GM12878 (cell line): ENCODE measurements at regions not wholly inside any gene's neighbourhood (a gene's known extent, or its start where the extent isn't known, plus 50 kb on each side); places are given as distances from the start of the nearest gene placed in this dataset.

ENCODE experiments used
- ATAC-seq: fragments of 200-7000 bp; cut with Tn5 transposase; 3 replicates; pipeline ENCODE4 v1.9.1; 2020; ENCODE audit warnings: mild to moderate bottlenecking, moderate library complexity
- BruUV-seq: library from RNA; stranded (reverse); fragments of 400-500 nt; replicated peaks from 2 replicates; lab custom pipeline; 2021; lab: Mats Ljungman, UMichigan
- CTCF ChIA-PET: fragments of 300-600 bp; sonication (Branson Sonifier 250); formaldehyde crosslinking; extraction: SDS; loops from one replicate; lab custom pipeline; 2021; ENCODE audit warnings: inconsistent platforms; lab: Yijun Ruan, JAX
- POLR2A ChIA-PET: fragments of 350-600 bp; formaldehyde crosslinking; extraction: SDS; loops from one replicate; lab custom pipeline; 2021; ENCODE audit warnings: inconsistent platforms; lab: Charles Lee
- RAD21 ChIA-PET: fragments of 300-600 bp; sonication (Branson Sonifier 250); formaldehyde crosslinking; loops from one replicate; lab custom pipeline; 2023; ENCODE audit warnings: antibody characterized with exemption; ENCODE audit not compliant: unreplicated experiment; lab: Charles Lee
- SMC1A ChIA-PET: fragments of 300-600 bp; sonication (Branson Sonifier 250); formaldehyde crosslinking; loops from one replicate; lab custom pipeline; 2023; ENCODE audit not compliant: unreplicated experiment, uncharacterized antibody; lab: Charles Lee
- DNase-seq: peaks from one replicate; pipeline ENCODE4 v3.0.0-alpha.2; 2011; ENCODE audit warnings: low read depth, low spot score
- FAIRE-seq: peaks from 3 replicates; lab custom pipeline; 2011; peaks lifted over from hg19 to GRCh38; lab: Jason Lieb, UNC
- H2AFZ ChIP-seq: 2 replicates; pipeline ENCODE4 v1.6.0; 2011; ENCODE audit warnings: low read depth, low read length, control low read depth; ENCODE audit not compliant: control insufficient read depth
- H3K27ac ChIP-seq: 2 replicates; pipeline ENCODE4 v1.5.1; 2011; ENCODE audit warnings: control low read depth; ENCODE audit not compliant: control insufficient read depth, insufficient read depth
- H3K27me3 ChIP-seq, 2 experiments: replicated peaks in 1 of 2; 2 replicates each; pipeline versions ENCODE4 v1.6.0 to v1.6.1; 2011; ENCODE audit warnings: low read length in 1 of 2; ENCODE audit not compliant: control insufficient read depth in 2 of 2, insufficient read depth in 2 of 2
- H3K36me3 ChIP-seq, 2 experiments: 2 replicates each; pipeline ENCODE4 v1.5.1; 2011; ENCODE audit warnings: low read length in 1 of 2; ENCODE audit not compliant: control insufficient read depth in 2 of 2, insufficient read depth in 2 of 2
- H3K4me1 ChIP-seq: 2 replicates; pipeline ENCODE4 v1.6.1; 2011; ENCODE audit warnings: mild to moderate bottlenecking, low read length, moderate library complexity, mixed read lengths; ENCODE audit not compliant: control insufficient read depth, insufficient read depth
- H3K4me2 ChIP-seq: 2 replicates; pipeline ENCODE4 v1.6.0; 2011; ENCODE audit warnings: control low read depth; ENCODE audit not compliant: control insufficient read depth, insufficient read depth
- H3K4me3 ChIP-seq: fragments of 200-600 bp; sonication (generic); 2 replicates; pipeline ENCODE4 v1.5.1; 2016
- H3K79me2 ChIP-seq: 2 replicates; pipeline ENCODE4 v1.6.0; 2011; ENCODE audit warnings: low read length; ENCODE audit not compliant: control insufficient read depth, insufficient read depth
- H3K9ac ChIP-seq: 2 replicates; pipeline ENCODE4 v1.8.0; 2011; ENCODE audit warnings: low read length, control low read depth, mixed read lengths; ENCODE audit not compliant: control insufficient read depth, insufficient read depth
- H3K9me3 ChIP-seq: replicated peaks from 3 replicates; pipeline ENCODE4 v1.5.1; 2011; ENCODE audit warnings: mild to moderate bottlenecking, low read length; ENCODE audit not compliant: control insufficient read depth, insufficient read depth
- H4K20me1 ChIP-seq: 2 replicates; pipeline ENCODE4 v1.6.0; 2011; ENCODE audit not compliant: control insufficient read depth, insufficient read depth
- CREB1 ChIP-seq: IDR thresholded peaks from 2 replicates; pipeline ENCODE4 v1.6.1; 2012; ENCODE audit warnings: low read depth, mild to moderate bottlenecking, inconsistent platforms
- HDGF ChIP-seq: fragments of 450-650 bp; IDR thresholded peaks from 2 replicates; pipeline ENCODE4 v1.6.1; 2016; ENCODE audit warnings: antibody characterized with exemption
- IRF4 ChIP-seq: IDR thresholded peaks from 2 replicates; pipeline ENCODE4 v1.6.1; 2011; ENCODE audit warnings: low read depth, low read length
- NFXL1 ChIP-seq: fragments of 450-650 bp; IDR thresholded peaks from 2 replicates; pipeline ENCODE4 v1.6.1; 2017; ENCODE audit warnings: antibody characterized with exemption, mild to moderate bottlenecking, borderline replicate concordance
- NR2C1 ChIP-seq: fragments of 450-650 bp; IDR thresholded peaks from 2 replicates; pipeline ENCODE4 v1.6.1; 2017; ENCODE audit warnings: antibody characterized with exemption, mild to moderate bottlenecking, moderate library complexity
- RCOR1 ChIP-seq: conservative IDR thresholded peaks from 2 replicates; pipeline ENCODE4 v1.6.1; 2012; ENCODE audit warnings: low read depth, low read length, improper control_type of control experiment
- RUNX3 ChIP-seq: IDR thresholded peaks from 2 replicates; pipeline ENCODE4 v1.6.1; 2012; ENCODE audit warnings: low read length, inconsistent platforms
- SIX5 ChIP-seq: IDR thresholded peaks from 2 replicates; pipeline ENCODE4 v1.6.1; 2011; ENCODE audit warnings: mild to moderate bottlenecking, low read depth, low read length, moderate library complexity; ENCODE audit not compliant: severe bottlenecking
- SMAD1 ChIP-seq: fragments of 450-650 bp; IDR thresholded peaks from 2 replicates; pipeline ENCODE4 v1.6.1; 2018; ENCODE audit warnings: mild to moderate bottlenecking, low read depth; ENCODE audit not compliant: partially characterized antibody
- TCF12 ChIP-seq: IDR thresholded peaks from 2 replicates; pipeline ENCODE4 v1.6.1; 2011; ENCODE audit warnings: low read depth, mild to moderate bottlenecking, low read length
- WGBS: methylation state at CpG from one replicate; pipeline ENCODE4 v1.1.6; 2016; ENCODE audit warnings: low lambda C conversion rate; ENCODE audit not compliant: insufficient replicate concordance, insufficient coverage; ENCODE audit errors: missing lambda C conversion rate; 5-methylcytosine and 5-hydroxymethylcytosine counted together
- in situ Hi-C: fragments of 300-500 bp; cut with MboI; formaldehyde crosslinking; loops from 9 replicates; pipeline ENCODE4 v1.14.3; 2018; ENCODE audit warnings: mixed read lengths
- intact Hi-C: fragments of 100-400 bp; cut with micrococcal nuclease; formaldehyde crosslinking; loops from one replicate; pipeline ENCODE4 v1.14.2; 2022; ENCODE audit not compliant: unreplicated experiment
- TF ChIP-seq, protein P1 (sequence below): fragments of 450-650 bp; IDR thresholded peaks from 2 replicates; pipeline ENCODE4 v1.6.1; 2014; ENCODE audit warnings: mild to moderate bottlenecking
- TF ChIP-seq, protein P2 (sequence below): IDR thresholded peaks from 2 replicates; pipeline ENCODE4 v1.6.1; 2012; ENCODE audit warnings: low read length, inconsistent platforms

DNA sequence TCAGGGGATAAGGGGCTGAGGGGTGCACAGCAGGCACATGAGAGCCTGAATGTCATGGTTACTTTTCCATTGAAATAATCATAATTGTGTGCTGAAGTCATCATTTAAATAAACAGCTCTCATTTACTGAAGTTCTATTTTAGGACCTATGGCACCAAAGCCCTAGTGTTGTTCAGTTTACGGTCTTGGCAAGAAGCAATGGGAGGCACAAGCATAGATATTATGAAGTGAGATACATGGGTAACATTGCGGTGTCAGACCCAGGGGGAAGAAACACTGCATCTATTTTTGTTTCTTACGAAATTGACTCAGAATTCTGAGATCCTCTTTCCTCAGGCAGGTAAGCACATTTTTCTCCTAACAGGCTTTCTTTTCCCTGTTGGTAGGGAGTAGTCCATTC is 437.8 kb upstream of the PROX1 start (continued):
- no peak for TF ChIP-seq TCF12

DNA sequence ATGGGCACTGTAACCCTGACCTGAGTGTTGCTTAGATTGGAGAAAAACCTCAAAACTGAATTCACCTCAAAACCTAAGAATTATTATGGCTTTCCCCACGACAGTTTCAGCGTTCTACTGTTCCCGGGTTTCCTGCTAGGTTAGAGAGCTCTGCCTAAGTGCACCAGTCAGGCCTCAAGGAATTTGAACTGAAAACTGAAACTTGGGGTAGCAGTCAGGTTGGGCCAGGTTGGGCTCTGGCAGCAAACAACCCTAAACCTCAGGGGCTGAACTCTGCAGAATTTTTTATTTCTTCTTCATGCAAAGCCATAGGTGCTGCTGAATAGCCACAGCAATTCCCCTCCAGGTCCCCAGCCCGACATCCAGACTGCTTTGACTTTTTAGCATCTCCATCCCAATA is 437.0 kb upstream of the PROX1 start:
- no peak overlapping the region for H3K4me2 ChIP-seq
- intact Hi-C loops (no loop called here), in situ Hi-C loops (no loop called here)
- BruUV-seq, result no TSS peak
- H3K9ac ChIP-seq, result no peak overlapping the region
- H2AFZ ChIP-seq, result no peak overlapping the region
- WGBS, result 0% methylated on average over 4 of the region's 4 CpGs
- H3K27ac ChIP-seq, result no peak overlapping the region
- CTCF ChIA-PET, result no interaction called here
- ATAC-seq, result no peak
- no peak for FAIRE-seq
- no peaks in the 10 kb centered on the region for H4K20me1 ChIP-seq
- no peaks in the 10 kb centered on the region for H3K4me1 ChIP-seq
- no peaks in the 10 kb centered on the region for H3K27me3 ChIP-seq
- TF ChIP-seq RUNX3 (no peak), HDGF (no peak), NR2C1 (no peak), CREB1 (no peak), IRF4 (no peak), NFXL1 (no peak), RCOR1 (no peak), SIX5 (no peak), SMAD1 (no peak)
- TF ChIP-seq, protein P1, sequence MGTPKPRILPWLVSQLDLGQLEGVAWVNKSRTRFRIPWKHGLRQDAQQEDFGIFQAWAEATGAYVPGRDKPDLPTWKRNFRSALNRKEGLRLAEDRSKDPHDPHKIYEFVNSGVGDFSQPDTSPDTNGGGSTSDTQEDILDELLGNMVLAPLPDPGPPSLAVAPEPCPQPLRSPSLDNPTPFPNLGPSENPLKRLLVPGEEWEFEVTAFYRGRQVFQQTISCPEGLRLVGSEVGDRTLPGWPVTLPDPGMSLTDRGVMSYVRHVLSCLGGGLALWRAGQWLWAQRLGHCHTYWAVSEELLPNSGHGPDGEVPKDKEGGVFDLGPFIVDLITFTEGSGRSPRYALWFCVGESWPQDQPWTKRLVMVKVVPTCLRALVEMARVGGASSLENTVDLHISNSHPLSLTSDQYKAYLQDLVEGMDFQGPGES, result no peak
- TF ChIP-seq, protein P2, sequence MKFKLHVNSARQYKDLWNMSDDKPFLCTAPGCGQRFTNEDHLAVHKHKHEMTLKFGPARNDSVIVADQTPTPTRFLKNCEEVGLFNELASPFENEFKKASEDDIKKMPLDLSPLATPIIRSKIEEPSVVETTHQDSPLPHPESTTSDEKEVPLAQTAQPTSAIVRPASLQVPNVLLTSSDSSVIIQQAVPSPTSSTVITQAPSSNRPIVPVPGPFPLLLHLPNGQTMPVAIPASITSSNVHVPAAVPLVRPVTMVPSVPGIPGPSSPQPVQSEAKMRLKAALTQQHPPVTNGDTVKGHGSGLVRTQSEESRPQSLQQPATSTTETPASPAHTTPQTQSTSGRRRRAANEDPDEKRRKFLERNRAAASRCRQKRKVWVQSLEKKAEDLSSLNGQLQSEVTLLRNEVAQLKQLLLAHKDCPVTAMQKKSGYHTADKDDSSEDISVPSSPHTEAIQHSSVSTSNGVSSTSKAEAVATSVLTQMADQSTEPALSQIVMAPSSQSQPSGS, result no peak
- H3K36me3 ChIP-seq, result no peaks in the 10 kb centered on the region
- no peak overlapping the region for H3K4me3 ChIP-seq
- POLR2A ChIA-PET, result no interaction called here
- SMC1A ChIA-PET, result no interaction called here
- DNase-seq, result no peak
- no peaks in the 10 kb centered on the region for H3K9me3 ChIP-seq
- RAD21 ChIA-PET, result no interaction called here
- no peaks in the 10 kb centered on the region for H3K79me2 ChIP-seq
